HFFc6 (cell line): ENCODE measurements at regions not wholly inside any gene's neighbourhood (a gene's known extent, or its start where the extent isn't known, plus 50 kb on each side); places are given as distances from the start of the nearest gene placed in this dataset.
"Not testable (repeated sequence)": the region's sequence is repeated elsewhere in the genome, so short reads cannot be mapped to it uniquely, and the experiment has no call there.

Experiments
- DNase-seq: peaks from one replicate; pipeline ENCODE4 v3.0.0-alpha.2; 2018
- H3K27ac Mint-ChIP-seq: 2 replicates; pipeline ENCODE4 v1.8.0; 2020; ENCODE audit warnings: mild to moderate bottlenecking, mixed read lengths
- H3K27me3 Mint-ChIP-seq: 2 replicates; pipeline ENCODE4 v1.8.0; 2021; ENCODE audit warnings: mild to moderate bottlenecking, moderate library complexity, mixed read lengths; ENCODE audit not compliant: insufficient read depth
- H3K36me3 Mint-ChIP-seq: 2 replicates; pipeline ENCODE4 v1.8.0; 2021; ENCODE audit warnings: low read depth, mixed read lengths
- H3K4me1 Mint-ChIP-seq: 2 replicates; pipeline ENCODE4 v1.8.0; 2020; ENCODE audit warnings: low read depth, mixed read lengths
- H3K4me3 Mint-ChIP-seq: 2 replicates; pipeline ENCODE4 v1.8.0; 2020; ENCODE audit warnings: mild to moderate bottlenecking, moderate library complexity, mixed read lengths
- H3K9me3 Mint-ChIP-seq: 2 replicates; pipeline ENCODE4 v1.8.0; 2020; ENCODE audit warnings: mild to moderate bottlenecking, mixed read lengths
- CTCF ChIP-seq: fragments of 200-600 bp; sonication (generic); IDR thresholded peaks from 2 replicates; pipeline ENCODE4 v1.5.0; 2021; ENCODE audit warnings: antibody characterized with exemption, mild to moderate bottlenecking

GRCh38 chr12:89153341-89153740 lies 199.0 kb downstream of the DUSP6 start:
- H3K27me3 Mint-ChIP-seq: no peaks in the 10 kb centered on the region
- 0 out of 2 replicates have a peak overlapping the region, but pooled peaks have one; percentile 2 for H3K27ac Mint-ChIP-seq
- no peak for TF ChIP-seq CTCF
- H3K4me1 Mint-ChIP-seq: peaks cover 55% of the 10 kb centered on the region
- no peaks in the 10 kb centered on the region for H3K9me3 Mint-ChIP-seq
- 0 out of 2 replicates have a peak, but pooled peaks cover 5% of the 10 kb centered on the region for H3K36me3 Mint-ChIP-seq
- peak; percentile 17 for DNase-seq
- no peak overlapping the region for H3K4me3 Mint-ChIP-seq

GRCh38 chr12:89151536-89151935 lies 200.8 kb downstream of the DUSP6 start:
- no peak for TF ChIP-seq CTCF
- Mint-ChIP-seq H3K27ac (no peak overlapping the region), H3K9me3 (no peaks in the 10 kb centered on the region), H3K36me3 (0 out of 2 replicates have a peak, but pooled peaks cover 5% of the 10 kb centered on the region), H3K4me3 (no peak overlapping the region), H3K4me1 (peaks cover 36% of the 10 kb centered on the region), H3K27me3 (no peaks in the 10 kb centered on the region)
- no peak for DNase-seq

- H3K9me3 Mint-ChIP-seq, H3K36me3 Mint-ChIP-seq, H3K4me3 Mint-ChIP-seq, H3K27me3 Mint-ChIP-seq, DNase-seq, H3K27ac Mint-ChIP-seq: not testable (repeated sequence)
- peaks cover 29% of the 10 kb centered on the region for H3K4me1 Mint-ChIP-seq
Observed at GRCh38 chr12:89150789-89151188, 201.5 kb downstream of the DUSP6 start.

GRCh38 chr12:89140602-89141238 lies 211.6 kb downstream of the DUSP6 start:
- DNase-seq: no peak
- no peaks in the 10 kb centered on the region for H3K9me3 Mint-ChIP-seq
- H3K4me3 Mint-ChIP-seq: no peak overlapping the region
- H3K36me3 Mint-ChIP-seq: no peaks in the 10 kb centered on the region
- H3K27me3 Mint-ChIP-seq: no peaks in the 10 kb centered on the region
- TF ChIP-seq CTCF: no peak
- peaks cover 51% of the 10 kb centered on the region for H3K4me1 Mint-ChIP-seq
- H3K27ac Mint-ChIP-seq: peak overlapping the region; percentile 26; the same call in 1 of the 2 replicates

- H3K4me1 Mint-ChIP-seq: peaks cover 57% of the 10 kb centered on the region
- H3K9me3 Mint-ChIP-seq: no peaks in the 10 kb centered on the region
- DNase-seq: no peak
- no peaks in the 10 kb centered on the region for H3K36me3 Mint-ChIP-seq
- no peak overlapping the region for H3K4me3 Mint-ChIP-seq
- H3K27ac Mint-ChIP-seq: no peak overlapping the region
- H3K27me3 Mint-ChIP-seq: no peaks in the 10 kb centered on the region
- TF ChIP-seq CTCF: no peak
Observed at GRCh38 chr12:89140141-89140540, 212.2 kb downstream of the DUSP6 start.

- no peaks in the 10 kb centered on the region for H3K36me3 Mint-ChIP-seq
- H3K9me3 Mint-ChIP-seq: no peaks in the 10 kb centered on the region
- no peaks in the 10 kb centered on the region for H3K27me3 Mint-ChIP-seq
- H3K27ac Mint-ChIP-seq: no peak overlapping the region
- no peak for DNase-seq
- H3K4me3 Mint-ChIP-seq: no peak overlapping the region
- TF ChIP-seq CTCF: no peak
- H3K4me1 Mint-ChIP-seq: peaks cover 60% of the 10 kb centered on the region
Observed at GRCh38 chr12:89139390-89139789, 212.9 kb downstream of the DUSP6 start.
